HEK293 (cell line): ENCODE measurements at regions not wholly inside any gene's neighbourhood (a gene's known extent, or its start where the extent isn't known, plus 50 kb on each side); places are given as distances from the start of the nearest gene placed in this dataset.

ENCODE experiments used
- CTCF ChIA-PET: fragments of 350-600 bp; formaldehyde crosslinking; extraction: SDS; loops from one replicate; lab custom pipeline; 2021; ENCODE audit warnings: antibody characterized with exemption; lab: Yijun Ruan, JAX
- POLR2A ChIA-PET: fragments of 300-600 bp; formaldehyde crosslinking; extraction: SDS; loops from one replicate; lab custom pipeline; 2020; ENCODE audit warnings: antibody characterized with exemption, inconsistent platforms; lab: Yijun Ruan, JAX
- H3K27ac ChIP-seq: fragments of 200-500 bp; sonication (Bioruptor generic); 2 replicates; pipeline ENCODE4 v1.5.1; 2014; ENCODE audit warnings: low read depth, low read length, control low read depth, inconsistent platforms; ENCODE audit errors: extremely low read depth
- H3K36me3 ChIP-seq, 2 experiments: fragments of 200-500 bp in 1 of 2; sonication (Bioruptor generic) in 1 of 2; 1 replicate in 1 of 2; 2 replicates in 1 of 2; pipeline ENCODE4 v1.5.1; 2014 to 2017; ENCODE audit warnings: inconsistent platforms in 2 of 2, low read length in 2 of 2; ENCODE audit not compliant: control insufficient read depth in 2 of 2, insufficient read depth in 1 of 2
- H3K4me1 ChIP-seq: fragments of 200-500 bp; sonication (Bioruptor generic); 2 replicates; pipeline ENCODE4 v1.5.1; 2014; ENCODE audit warnings: mild to moderate bottlenecking, low read length, inconsistent platforms; ENCODE audit not compliant: control insufficient read depth, insufficient read depth
- H3K4me3 ChIP-seq: 2 replicates; pipeline ENCODE4 v1.5.1; 2011; ENCODE audit warnings: low read depth, mild to moderate bottlenecking, control low read depth, low read length, moderate library complexity
- H3K9me3 ChIP-seq: fragments of 200-500 bp; sonication (Bioruptor generic); 2 replicates; pipeline ENCODE4 v1.5.1; 2014; ENCODE audit warnings: low read depth, low read length, inconsistent platforms; ENCODE audit not compliant: control insufficient read depth, insufficient read depth
- HIC1 ChIP-seq: fragments of 450-650 bp; formaldehyde crosslinking; IDR thresholded peaks from 2 replicates; pipeline ENCODE4 v1.5.1; 2016; ENCODE audit warnings: missing biosample characterization, missing genetic modification characterization
- SCRT2 ChIP-seq: fragments of 450-650 bp; formaldehyde crosslinking; IDR thresholded peaks from 2 replicates; pipeline ENCODE4 v1.5.1; 2016; ENCODE audit warnings: missing biosample characterization, missing genetic modification characterization
- ZNF146 ChIP-seq: fragments of 450-650 bp; formaldehyde crosslinking; IDR thresholded peaks from 2 replicates; pipeline ENCODE4 v1.5.1; 2016; ENCODE audit warnings: missing biosample characterization, missing genetic modification characterization
- ZNF350 ChIP-seq: fragments of 450-650 bp; formaldehyde crosslinking; IDR thresholded peaks from 2 replicates; pipeline ENCODE4 v1.5.0; 2017; ENCODE audit warnings: missing biosample characterization, mild to moderate bottlenecking, missing genetic modification characterization
- ZNF354C ChIP-seq: fragments of 450-650 bp; formaldehyde crosslinking; IDR thresholded peaks from 2 replicates; pipeline ENCODE4 v1.5.1; 2016; ENCODE audit warnings: missing biosample characterization, missing genetic modification characterization, low read depth, borderline replicate concordance
- ZNF394 ChIP-seq: fragments of 450-650 bp; formaldehyde crosslinking; IDR thresholded peaks from 2 replicates; pipeline ENCODE4 v1.5.1; 2016; ENCODE audit warnings: missing biosample characterization, missing genetic modification characterization, mild to moderate bottlenecking, moderate library complexity, borderline replicate concordance
- ZNF423 ChIP-seq: fragments of 450-650 bp; formaldehyde crosslinking; IDR thresholded peaks from 2 replicates; pipeline ENCODE4 v1.5.1; 2016; ENCODE audit warnings: missing biosample characterization, missing genetic modification characterization
- ZNF426 ChIP-seq: fragments of 450-650 bp; formaldehyde crosslinking; IDR thresholded peaks from 2 replicates; pipeline ENCODE4 v1.5.1; 2017; ENCODE audit warnings: missing biosample characterization, missing genetic modification characterization, mild to moderate bottlenecking, inconsistent platforms, moderate library complexity
- ZNF518A ChIP-seq: fragments of 450-650 bp; formaldehyde crosslinking; conservative IDR thresholded peaks from 2 replicates; pipeline ENCODE4 v1.5.1; 2016; ENCODE audit warnings: low read depth, missing biosample characterization, missing genetic modification characterization
- TF ChIP-seq, protein P1 (sequence below): fragments of 450-650 bp; formaldehyde crosslinking; IDR thresholded peaks from 2 replicates; pipeline ENCODE4 v1.5.1; 2017; ENCODE audit warnings: missing biosample characterization, missing genetic modification characterization
- TF ChIP-seq, protein P2 (sequence below): fragments of 450-650 bp; formaldehyde crosslinking; IDR thresholded peaks from 2 replicates; pipeline ENCODE4 v1.5.1; 2016; ENCODE audit warnings: missing biosample characterization, missing genetic modification characterization
- TF ChIP-seq, protein P3 (sequence below): fragments of 450-650 bp; formaldehyde crosslinking; IDR thresholded peaks from 2 replicates; pipeline ENCODE4 v1.5.1; 2016; ENCODE audit warnings: missing biosample characterization, missing genetic modification characterization

DNA sequence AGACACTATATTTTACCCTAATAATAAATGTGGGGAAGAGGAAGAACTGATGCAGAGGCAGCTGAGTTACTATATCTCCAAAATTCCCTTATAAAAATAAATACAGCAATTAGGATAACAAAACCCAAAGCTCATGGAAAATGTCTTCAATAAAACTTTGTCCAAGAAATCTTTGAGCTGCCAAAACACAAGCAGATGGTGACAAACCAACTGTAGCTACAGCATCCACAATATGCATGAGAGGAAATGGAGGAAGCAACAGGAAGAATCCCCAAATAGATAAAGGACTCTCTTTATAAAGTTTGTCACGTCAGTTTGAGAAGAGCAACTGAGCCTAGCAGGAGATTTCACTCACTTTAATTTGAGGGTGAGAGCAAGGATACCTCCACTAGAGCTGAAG is 638.2 kb downstream of the IGSF11 start:
- ChIA-PET POLR2A (no interaction called here), CTCF (no interaction called here)
- H3K4me3 ChIP-seq, result no peak overlapping the region
- TF ChIP-seq, protein P1, sequence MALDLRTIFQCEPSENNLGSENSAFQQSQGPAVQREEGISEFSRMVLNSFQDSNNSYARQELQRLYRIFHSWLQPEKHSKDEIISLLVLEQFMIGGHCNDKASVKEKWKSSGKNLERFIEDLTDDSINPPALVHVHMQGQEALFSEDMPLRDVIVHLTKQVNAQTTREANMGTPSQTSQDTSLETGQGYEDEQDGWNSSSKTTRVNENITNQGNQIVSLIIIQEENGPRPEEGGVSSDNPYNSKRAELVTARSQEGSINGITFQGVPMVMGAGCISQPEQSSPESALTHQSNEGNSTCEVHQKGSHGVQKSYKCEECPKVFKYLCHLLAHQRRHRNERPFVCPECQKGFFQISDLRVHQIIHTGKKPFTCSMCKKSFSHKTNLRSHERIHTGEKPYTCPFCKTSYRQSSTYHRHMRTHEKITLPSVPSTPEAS (tag by site-specific recombination), result no peak
- TF ChIP-seq ZNF146 (no peak), ZNF426 (tag by site-specific recombination) (no peak), ZNF394 (tag by site-specific recombination) (no peak), ZNF518A (tag by site-specific recombination) (no peak), SCRT2 (tag by site-specific recombination) (no peak), ZNF354C (no peak), HIC1 (tag by site-specific recombination) (no peak), ZNF423 (tag by site-specific recombination) (no peak), ZNF350 (tag by site-specific recombination) (no peak)
- TF ChIP-seq, protein P2, sequence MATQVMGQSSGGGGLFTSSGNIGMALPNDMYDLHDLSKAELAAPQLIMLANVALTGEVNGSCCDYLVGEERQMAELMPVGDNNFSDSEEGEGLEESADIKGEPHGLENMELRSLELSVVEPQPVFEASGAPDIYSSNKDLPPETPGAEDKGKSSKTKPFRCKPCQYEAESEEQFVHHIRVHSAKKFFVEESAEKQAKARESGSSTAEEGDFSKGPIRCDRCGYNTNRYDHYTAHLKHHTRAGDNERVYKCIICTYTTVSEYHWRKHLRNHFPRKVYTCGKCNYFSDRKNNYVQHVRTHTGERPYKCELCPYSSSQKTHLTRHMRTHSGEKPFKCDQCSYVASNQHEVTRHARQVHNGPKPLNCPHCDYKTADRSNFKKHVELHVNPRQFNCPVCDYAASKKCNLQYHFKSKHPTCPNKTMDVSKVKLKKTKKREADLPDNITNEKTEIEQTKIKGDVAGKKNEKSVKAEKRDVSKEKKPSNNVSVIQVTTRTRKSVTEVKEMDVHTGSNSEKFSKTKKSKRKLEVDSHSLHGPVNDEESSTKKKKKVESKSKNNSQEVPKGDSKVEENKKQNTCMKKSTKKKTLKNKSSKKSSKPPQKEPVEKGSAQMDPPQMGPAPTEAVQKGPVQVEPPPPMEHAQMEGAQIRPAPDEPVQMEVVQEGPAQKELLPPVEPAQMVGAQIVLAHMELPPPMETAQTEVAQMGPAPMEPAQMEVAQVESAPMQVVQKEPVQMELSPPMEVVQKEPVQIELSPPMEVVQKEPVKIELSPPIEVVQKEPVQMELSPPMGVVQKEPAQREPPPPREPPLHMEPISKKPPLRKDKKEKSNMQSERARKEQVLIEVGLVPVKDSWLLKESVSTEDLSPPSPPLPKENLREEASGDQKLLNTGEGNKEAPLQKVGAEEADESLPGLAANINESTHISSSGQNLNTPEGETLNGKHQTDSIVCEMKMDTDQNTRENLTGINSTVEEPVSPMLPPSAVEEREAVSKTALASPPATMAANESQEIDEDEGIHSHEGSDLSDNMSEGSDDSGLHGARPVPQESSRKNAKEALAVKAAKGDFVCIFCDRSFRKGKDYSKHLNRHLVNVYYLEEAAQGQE (tag by site-specific recombination), result no peak
- TF ChIP-seq, protein P3, sequence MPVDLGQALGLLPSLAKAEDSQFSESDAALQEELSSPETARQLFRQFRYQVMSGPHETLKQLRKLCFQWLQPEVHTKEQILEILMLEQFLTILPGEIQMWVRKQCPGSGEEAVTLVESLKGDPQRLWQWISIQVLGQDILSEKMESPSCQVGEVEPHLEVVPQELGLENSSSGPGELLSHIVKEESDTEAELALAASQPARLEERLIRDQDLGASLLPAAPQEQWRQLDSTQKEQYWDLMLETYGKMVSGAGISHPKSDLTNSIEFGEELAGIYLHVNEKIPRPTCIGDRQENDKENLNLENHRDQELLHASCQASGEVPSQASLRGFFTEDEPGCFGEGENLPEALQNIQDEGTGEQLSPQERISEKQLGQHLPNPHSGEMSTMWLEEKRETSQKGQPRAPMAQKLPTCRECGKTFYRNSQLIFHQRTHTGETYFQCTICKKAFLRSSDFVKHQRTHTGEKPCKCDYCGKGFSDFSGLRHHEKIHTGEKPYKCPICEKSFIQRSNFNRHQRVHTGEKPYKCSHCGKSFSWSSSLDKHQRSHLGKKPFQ, result no peak
- no peak overlapping the region for H3K27ac ChIP-seq
- H3K4me1 ChIP-seq, result no peaks in the 10 kb centered on the region
- no peaks in the 10 kb centered on the region for H3K9me3 ChIP-seq
- H3K36me3 ChIP-seq, result no peaks in the 10 kb centered on the region
